Pons (tissue), 1 donor: ENCODE measurements at regions not wholly inside any gene's neighbourhood (a gene's known extent, or its start where the extent isn't known, plus 50 kb on each side); places are given as distances from the start of the nearest gene placed in this dataset.

ENCODE experiments used
- DNase-seq: peaks from one replicate; pipeline ENCODE4 v3.0.0-alpha.2; 2016; ENCODE audit warnings: low spot score

DNA sequence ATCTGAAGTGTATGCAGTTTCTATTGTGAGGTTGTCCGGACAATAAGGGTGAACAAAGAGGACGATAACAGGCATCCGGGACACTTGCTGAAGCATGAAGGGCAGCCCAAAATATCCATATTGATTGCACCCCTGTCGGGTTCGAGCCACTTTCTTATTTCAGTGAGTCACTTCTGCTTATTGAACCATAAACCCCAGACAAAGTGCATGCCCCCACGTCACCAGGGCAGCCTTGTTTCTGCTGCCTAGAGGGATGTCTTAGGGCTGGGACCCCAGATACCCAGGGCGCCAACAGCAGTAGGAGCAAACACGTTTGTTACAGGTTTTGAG, 175.3 kb upstream of the LYZL1 start:
- no peak for DNase-seq

DNA sequence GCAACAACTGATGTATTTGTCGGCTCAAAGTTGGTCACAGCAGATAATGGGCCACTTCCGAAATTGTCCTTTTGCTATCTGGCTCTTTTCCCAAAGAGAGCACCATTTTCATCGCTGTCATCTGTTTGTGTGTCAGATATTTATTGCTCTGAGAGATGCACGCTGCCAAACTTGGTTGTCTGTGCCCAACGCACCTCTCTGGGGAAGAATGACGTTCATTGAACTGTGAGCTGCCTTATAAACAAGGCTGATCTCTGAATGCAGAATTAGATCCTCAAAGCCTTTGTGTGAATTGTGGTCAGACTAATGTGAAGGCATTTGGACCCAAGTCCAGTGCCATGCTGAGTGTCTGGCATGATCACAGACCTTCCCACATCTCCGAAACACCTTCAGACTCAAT, 174.7 kb upstream of the LYZL1 start:
- DNase-seq = no peak

- no peak for DNase-seq
Measured at GRCh38 chr10:29117781-29118180, 171.1 kb upstream of the LYZL1 start.

- peak; percentile 23 for DNase-seq
Measured at GRCh38 chr10:29119374-29119773, 169.5 kb upstream of the LYZL1 start.

GRCh38 chr10:29120216-29120615, 168.7 kb upstream of the LYZL1 start:
- DNase-seq = no peak

DNA sequence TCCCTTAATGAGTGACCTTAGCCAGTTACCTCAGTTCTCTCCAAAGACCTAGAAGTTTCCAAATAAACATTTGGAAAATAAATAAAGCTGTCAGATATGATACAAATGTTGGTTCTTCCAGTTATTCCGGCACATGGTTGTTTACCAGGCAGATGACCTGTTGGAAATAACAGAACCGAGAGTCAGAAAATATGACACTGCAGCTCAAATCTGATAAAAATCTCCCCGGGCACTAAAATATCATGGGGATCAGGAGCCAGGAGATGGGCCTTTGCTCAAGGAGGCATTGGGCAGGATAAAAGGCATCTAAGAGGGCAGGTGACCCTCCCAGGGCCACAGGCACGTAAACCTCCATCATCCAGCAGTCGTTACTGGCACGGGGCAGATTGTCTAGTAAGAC, 164.0 kb upstream of the LYZL1 start:
- no peak for DNase-seq

DNA sequence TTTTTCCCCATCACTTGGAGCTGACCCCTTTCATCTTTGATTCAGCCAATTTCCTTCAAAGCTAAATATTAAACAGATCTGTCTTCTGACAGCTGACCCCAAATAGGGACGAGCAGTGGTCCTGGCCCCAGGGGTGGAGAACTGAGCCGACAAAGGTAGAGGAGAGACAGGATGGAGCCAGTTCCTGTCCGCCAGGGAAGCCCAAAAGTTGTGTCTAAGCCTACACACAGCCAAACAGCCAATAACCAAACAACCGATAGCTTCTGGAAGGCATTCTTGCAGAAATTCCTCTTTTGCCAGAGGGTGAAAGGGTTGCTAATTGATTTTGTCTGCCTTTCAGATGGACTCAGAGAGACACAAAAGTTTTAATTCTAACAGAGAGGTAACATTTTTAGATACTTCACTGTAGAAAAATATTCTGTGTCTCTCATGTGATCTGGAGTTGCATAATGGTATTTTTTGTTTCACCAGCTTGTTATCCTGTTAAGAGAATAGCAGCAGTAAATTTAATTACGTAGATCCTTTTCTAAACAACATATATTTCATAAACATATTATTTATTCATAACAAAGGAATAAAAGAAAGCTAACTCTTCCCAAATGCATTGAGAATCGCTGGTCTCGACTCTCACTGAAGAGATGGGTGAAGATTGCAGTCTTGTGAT, 161.7 kb upstream of the LYZL1 start:
- no peak for DNase-seq

DNA sequence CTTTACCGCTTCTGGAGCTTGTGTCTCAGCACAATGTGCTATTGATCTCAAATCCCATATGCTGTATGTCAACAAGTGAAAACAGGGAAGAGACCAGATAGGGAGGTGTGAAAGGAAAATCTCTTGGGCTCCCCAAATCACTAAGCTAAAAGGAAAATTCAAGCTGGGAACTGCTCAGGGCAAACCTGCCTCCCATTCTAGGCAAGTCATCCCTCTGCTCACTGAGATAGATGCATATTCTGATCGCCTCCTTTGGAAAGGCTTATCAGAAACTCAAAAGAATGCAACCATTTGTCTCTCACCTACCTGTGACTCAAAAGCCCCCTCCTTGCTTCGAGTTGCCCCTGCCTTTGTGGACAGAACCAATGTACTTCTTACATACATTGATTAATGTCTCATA, 161.1 kb upstream of the LYZL1 start:
- no peak for DNase-seq

GRCh38 chr10:29130190-29130673, 158.6 kb upstream of the LYZL1 start:
- DNase-seq = peak; percentile 35

DNA sequence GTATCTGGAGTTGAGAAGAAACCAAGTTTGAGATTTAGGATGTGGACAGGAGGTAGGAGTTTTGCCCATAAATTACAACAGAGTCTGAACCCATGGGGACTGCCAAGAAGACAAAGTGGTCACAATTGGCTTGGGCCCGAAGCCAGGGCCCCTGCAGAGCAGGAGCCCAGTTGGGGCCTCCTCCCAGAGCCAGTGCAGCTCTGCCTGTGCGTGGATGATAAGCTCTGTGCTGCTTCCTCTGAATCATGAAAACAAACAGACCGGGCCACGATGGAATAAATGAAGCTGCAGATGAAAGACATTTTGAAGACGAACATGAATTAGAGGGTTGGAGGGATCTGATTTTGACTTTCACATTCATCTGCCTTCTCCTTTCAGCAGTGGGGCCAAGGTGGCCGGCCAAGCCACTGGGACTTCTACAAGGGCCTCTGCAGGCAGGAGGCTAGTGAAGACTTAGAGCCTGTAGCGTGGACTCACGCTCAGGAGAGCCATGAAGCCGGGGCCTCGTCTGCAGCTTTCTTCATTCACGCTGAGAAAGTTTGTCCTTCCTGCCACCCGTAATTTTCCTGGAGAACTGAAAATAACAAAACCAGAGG, 156.8 kb upstream of the LYZL1 start:
- DNase-seq = peak; percentile 14

DNA sequence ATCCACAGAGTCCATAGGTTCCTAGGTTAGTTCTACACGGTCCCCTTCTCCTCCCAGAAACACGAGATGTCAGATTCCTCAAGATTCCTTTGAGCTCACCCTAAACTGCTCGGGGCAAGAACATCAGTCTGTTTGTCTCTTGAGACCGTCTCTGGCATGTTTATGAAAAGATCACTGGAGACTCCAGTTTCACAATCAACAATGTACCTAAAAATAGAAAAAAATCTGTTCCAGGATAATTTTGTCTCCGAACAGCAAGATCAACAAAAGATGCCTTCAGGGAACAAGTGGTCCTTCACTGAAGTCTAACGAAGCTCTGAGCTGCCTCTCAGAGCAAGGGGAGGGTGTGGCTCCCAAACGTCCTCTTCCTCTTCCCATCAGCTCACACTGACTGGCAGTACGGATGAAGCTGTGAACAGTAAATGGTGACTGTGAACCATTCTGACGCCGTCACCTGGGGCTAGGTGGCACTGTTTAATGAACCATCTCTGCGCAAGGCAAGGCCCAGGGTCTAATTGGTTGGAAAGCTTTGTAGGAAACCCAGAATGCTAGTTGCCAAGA, 156.2 kb upstream of the LYZL1 start:
- peak; percentile 15 for DNase-seq

- DNase-seq = no peak
Measured at GRCh38 chr10:29135337-29135736, 153.5 kb upstream of the LYZL1 start.

GRCh38 chr10:29136411-29136810, 152.5 kb upstream of the LYZL1 start:
- no peak for DNase-seq

DNA sequence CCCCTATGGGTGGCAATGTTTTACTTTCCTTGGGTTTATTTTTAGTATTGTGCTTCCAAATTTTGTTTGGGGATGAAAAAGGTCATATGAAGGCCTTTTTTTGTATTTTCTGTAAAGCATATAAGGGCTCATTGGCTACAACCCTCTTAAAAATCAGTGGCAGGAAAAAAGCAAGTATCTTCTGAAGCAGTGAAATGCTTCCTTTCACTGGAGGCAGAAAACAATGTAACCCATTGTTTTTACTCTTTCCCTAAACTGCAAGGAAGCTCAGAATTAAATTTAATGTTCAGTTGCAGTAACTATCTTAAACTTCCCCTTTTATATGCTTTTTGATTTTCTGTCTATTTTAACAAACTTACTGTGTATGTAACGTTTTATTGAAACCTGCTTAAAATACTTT, 148.7 kb upstream of the LYZL1 start:
- DNase-seq = peak; percentile 67

DNA sequence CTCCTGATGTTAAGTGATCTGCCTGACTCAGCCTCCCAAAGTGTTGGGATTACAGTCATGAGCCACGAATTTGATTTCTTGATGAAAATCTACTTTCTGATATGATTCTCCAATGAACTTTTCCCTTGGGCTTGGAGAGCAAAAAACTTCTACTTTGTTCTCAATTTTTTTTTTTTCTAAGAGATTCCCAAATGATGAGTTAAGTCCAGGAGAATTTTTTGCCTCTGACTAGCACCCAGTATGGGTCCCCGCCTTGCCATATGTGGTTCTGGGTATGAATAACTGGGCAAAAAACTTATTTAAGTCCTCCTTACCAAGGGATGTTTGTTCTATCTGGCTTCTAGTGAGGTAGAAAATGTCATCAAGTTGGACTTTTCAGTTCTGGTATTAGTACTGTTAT, 147.9 kb upstream of the LYZL1 start:
- DNase-seq = no peak

- DNase-seq = no peak
Measured at GRCh38 chr10:29141761-29142160, 147.1 kb upstream of the LYZL1 start.

- DNase-seq = no peak
Measured at GRCh38 chr10:29142516-29143314, 146.2 kb upstream of the LYZL1 start.

DNA sequence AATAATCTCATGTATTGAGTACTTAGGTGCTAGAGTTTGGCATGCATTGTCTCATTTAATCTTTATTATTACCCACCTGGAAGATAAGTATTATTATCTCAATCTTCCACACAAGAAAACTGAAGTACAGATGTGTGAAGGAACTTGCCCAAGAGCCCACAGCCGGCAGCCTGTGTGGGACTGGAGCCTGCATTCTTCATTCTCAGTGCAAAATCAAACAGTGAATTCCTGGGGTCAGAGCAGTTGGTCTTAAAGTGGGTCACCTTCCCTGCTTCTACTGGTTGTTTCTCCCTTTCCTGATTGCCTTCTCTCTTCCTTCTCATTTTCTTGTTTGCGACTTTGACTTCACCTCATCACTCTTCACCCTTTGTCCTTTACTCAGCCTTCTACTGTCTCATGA, 144.7 kb upstream of the LYZL1 start:
- DNase-seq = no peak

DNA sequence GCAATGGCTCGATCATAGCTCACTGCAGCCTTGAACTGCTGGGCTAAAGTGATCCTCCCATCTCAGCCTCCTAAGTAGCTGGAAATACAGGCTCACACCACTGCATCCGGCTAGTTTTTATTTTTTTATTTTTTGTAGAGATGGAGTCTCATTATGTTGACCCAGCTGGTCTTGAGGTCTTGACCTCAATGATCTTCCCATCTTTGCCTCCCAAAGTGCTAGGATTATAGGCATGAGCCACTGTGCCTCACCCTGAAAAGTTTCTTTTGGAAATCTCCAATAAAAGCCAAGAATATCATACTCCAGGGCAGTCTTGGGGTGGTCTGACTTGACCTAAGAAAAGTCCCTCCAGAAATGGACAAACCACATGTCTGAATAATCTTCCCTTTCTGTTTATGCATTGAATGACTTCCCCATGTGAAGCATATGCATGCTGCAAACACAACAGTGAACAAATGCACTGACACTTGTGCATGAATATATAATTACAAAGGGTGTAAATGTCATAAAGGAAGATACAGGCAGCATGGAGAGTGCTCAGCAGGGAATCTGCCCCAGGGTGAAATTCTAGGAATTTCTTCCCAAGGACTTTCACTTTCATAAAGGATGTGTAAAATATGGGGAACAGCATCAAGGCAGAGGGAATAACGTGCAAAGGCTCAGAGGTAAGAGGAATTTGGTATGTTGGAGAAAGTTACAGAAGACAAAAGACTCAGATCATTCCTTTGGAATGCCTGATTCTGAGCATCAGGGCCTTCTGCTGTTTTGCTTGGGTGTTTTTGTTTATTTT, 142.4 kb upstream of the LYZL1 start:
- DNase-seq = no peak

DNA sequence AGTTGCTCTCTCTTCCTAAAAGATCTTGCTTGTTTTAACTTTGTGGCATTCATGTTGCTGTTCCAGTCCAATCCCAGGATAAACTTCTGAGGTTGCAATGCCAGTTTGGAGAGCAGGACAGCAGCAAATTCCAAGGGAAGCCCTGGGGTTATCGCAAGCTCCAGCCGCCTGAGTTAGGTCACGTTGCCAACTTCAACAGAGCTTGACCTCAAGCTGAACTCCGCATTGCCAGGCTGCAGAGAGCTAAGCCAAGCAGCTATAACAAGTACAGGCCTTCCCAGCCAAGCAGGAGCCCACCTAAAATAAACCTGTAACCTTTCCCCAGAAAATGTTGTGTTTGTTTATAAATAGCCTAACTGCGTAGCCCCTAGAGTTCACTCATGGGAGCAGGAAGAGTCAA, 138.9 kb upstream of the LYZL1 start:
- DNase-seq = no peak

DNA sequence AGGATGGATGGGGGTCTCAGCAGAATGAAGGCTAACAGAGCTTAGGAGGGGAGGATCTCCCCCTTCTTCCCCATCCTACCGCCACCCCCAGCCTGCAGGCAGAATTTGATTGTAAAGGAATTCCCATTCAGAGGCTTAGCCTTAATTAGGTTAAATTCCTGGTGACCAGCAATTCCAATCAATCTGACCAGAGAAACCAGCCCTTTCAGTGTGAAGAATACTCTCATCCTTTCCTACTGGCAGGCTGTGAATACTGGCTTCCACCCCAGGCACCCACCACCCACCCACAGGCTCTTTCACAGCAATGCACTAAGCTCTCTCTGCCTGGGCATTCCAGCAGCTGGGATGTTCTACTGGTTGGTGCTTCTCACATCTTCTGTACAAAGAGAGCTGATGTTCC, 137.9 kb upstream of the LYZL1 start:
- no peak for DNase-seq

DNA sequence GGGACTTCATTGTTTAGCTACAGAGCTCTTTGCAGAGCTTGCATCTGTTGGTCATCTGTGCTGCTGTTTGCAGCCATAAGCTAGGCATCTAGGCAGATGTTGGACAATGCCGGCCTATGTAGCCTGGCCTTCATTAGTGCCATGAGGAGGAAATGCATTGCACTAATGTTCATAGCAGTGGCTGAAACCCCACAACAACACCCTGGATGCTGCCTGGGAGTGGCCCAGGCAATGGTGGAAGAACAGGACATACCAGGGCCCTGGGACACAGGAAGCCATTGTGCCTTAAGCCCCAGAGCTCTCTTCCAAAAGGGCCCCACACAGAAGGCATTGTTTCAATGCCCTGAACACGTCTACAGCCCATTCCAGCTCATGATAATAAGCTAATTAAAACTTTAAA, 131.5 kb upstream of the LYZL1 start:
- peak; percentile 85 for DNase-seq
